ENCODE measurements at regions not wholly inside any gene's neighbourhood (a gene's known extent, or its start where the extent isn't known, plus 50 kb on each side); places are given as distances from the start of the nearest gene placed in this dataset.

- DNase-seq, result peak; percentile 4
Observed at GRCh38 chr4:54359919-54360650, 131.0 kb downstream of the PDGFRA start.

- no peak for DNase-seq
Observed at GRCh38 chr4:54363037-54363436, 133.9 kb downstream of the PDGFRA start.

DNA sequence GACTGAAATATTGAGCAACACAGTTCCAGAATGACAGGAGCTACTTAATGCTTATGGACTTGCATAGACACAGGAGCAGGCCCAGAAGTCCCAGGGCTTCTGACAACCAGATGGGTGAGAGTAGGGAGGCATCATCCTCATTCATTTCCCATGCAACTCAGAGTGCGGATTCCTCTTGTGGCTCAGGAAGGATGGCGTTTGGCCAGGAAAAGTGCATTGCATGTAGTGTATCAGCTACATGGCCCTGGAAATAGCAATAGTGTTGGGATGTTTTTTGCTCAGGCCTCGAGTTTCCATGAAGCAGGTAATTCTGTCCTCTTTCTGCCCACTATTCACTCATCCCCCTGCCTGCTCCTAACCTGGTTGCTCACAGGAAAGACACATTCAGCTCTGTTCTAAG lies 136.6 kb downstream of the PDGFRA start:
- no peak for DNase-seq

DNA sequence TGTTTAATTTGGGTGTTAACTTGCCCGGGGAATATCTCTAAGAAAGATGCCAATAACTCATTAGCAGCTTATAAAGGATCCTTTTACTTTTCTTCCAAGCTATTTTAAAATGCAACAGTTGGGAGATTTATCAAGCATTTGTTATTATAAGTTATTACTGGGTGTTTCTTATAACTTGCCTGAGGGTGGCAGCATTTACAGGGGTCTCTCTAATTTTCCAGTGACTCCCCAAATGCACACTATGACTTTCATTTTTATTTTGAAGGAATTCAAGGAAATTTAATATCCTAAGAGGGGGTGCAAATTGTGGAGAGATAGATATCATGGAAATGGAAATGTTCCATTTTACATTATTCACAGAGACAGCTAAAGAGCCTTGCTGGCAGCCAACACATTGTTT lies 138.0 kb downstream of the PDGFRA start:
- no peak for DNase-seq

- no peak for DNase-seq
Observed at GRCh38 chr4:54368281-54369265, 139.5 kb downstream of the PDGFRA start.

GRCh38 chr4:54371173-54371572 lies 142.1 kb downstream of the PDGFRA start:
- DNase-seq, result no peak

- DNase-seq, result no peak
Observed at GRCh38 chr4:54372951-54373350, 143.9 kb downstream of the PDGFRA start.

GRCh38 chr4:54373718-54374210 lies 144.7 kb downstream of the PDGFRA start:
- no peak for DNase-seq

GRCh38 chr4:54378461-54378860 lies 149.4 kb downstream of the PDGFRA start:
- DNase-seq, result no peak

DNA sequence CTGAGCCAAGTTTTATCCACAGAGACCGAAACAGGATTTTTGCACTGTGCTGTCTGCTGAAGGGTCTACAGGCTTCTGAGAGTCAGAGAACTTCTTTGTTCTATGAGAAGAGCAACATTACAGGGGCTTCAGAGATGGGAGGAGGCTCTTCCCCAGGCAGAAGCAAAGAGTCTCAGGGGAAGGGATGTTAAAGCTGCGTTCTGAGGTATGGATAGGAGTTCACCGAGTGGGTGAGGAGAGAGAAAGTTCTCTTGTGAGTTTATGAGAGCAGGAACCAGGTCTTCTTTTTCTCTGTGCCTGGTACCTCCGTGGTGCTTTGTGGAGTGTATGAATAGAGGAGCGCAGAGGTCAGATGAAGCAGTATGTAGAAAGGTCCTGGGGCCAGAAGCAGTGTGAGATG lies 155.1 kb downstream of the PDGFRA start:
- DNase-seq, result no peak

- DNase-seq, result no peak
Observed at GRCh38 chr4:54384563-54384962, 155.5 kb downstream of the PDGFRA start.

DNA sequence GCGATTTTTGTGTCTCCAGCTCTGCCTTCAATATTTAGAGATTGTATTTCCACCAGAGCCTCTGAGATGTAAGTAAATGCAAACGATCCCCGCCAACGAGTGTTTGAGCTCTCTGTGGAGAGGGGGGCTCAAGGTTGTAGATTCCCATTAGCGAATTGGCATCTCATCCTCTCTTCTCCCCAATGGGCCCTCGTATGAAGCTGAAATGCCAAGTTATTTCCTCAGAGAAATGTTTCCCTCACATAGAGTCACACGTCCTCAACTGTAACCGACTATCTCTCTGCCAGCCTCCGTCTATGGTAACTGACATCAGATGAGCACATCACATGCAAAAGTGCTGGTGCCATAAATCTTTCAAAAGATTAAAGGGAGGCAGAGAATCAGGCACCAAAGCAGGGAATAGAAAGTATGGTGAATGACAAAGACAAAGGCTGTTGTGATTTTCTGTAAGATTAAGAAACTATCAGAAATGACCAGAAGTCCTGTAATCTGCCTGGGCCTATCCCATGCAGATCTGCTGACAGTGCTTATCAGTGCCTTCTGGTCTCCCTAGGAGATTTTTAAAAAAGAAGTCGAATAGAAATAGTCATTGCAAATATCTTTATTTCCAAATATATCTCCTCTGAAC lies 157.1 kb downstream of the PDGFRA start:
- no peak for DNase-seq

- DNase-seq, result no peak
Observed at GRCh38 chr4:54386693-54387092, 157.6 kb downstream of the PDGFRA start.

GRCh38 chr4:54390670-54391069 lies 161.6 kb downstream of the PDGFRA start:
- DNase-seq, result no peak

DNA sequence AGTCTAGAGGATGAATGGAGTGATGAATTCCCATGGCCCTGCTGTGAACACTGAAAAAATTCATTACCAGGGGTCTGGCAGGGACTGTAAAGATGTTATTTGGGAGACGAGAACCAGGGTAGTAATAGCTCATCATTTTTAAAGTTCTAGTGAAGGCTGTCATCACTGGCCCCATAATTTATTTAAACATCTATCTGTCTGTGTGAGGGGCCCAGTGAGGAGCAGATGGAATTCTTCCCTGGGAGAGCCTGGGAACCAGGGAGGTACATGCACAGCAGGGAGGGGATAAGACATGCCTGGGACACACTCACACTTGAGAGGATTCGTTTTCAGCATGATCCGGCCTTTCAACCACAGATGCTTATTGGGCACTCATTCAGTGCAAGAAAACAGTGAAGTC lies 162.0 kb downstream of the PDGFRA start:
- DNase-seq, result no peak

DNA sequence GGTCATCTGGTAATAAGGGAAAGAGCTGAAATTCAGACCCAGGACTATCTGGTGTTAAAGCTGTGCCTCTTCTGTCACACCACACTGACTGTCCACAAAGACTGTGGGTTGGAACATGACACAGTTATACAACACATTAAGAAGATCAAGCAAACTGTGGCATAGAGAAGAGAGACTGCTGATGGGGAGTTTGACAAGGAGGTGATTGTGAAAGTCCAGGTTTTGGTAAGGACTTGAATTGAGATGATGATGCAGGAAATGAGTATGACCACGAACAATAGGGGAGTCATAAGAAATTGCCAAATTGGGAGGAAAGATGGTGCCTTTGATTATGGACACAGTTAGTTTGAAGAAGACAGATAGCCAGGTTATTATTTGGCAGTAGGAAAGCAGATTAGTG lies 163.4 kb downstream of the PDGFRA start:
- no peak for DNase-seq

GRCh38 chr4:54393243-54393642 lies 164.2 kb downstream of the PDGFRA start:
- DNase-seq, result no peak

DNA sequence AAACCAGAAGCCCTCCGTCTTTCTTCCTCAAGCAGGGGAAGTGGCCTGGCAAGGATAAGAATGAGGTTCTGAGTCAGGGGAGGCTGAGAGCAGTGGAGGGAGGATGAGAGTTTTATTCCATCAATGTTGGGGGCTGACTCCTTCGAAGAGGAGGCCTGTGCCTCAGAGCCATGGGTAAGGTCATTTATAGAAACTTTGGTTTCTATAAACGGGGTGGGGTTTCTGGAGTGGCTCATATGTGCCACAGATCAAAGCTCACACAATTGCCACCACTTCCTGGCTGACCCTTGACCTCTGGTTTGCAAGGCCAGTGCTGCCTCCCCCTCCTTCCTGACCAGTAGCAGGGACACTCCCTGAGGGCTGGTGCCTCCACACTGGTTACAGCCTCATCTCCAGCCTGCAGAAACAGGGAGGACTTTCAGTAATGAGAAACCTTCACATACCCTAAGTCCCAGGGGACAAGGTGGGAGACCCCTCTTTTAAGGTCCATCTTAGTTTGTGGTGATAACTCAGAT lies 166.0 kb downstream of the PDGFRA start:
- DNase-seq, result no peak

DNA sequence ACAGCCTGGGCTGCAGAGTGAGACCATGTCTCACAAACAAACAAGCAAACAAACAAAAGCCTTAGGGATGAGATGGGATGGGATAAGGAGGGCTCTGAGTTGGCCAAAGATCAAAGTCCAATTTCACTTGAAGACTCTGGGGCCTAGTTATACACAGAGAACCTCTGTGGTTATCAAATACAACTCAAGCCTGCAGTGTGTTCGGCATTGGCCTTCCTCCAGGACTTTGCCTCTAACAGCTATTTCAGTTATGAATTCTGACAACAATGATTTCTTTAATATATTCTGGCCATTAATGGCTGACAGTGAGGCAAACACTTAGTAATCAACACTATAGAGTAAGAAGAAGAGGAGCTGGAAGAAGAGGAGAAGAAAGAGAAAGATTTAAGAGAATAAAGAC lies 171.1 kb downstream of the PDGFRA start:
- DNase-seq, result no peak

- DNase-seq, result peak; percentile 13
Observed at GRCh38 chr4:54400802-54401201, 171.7 kb downstream of the PDGFRA start.

GRCh38 chr4:54402880-54403480 lies 173.9 kb downstream of the PDGFRA start:
- DNase-seq, result peak; percentile 5

DNA sequence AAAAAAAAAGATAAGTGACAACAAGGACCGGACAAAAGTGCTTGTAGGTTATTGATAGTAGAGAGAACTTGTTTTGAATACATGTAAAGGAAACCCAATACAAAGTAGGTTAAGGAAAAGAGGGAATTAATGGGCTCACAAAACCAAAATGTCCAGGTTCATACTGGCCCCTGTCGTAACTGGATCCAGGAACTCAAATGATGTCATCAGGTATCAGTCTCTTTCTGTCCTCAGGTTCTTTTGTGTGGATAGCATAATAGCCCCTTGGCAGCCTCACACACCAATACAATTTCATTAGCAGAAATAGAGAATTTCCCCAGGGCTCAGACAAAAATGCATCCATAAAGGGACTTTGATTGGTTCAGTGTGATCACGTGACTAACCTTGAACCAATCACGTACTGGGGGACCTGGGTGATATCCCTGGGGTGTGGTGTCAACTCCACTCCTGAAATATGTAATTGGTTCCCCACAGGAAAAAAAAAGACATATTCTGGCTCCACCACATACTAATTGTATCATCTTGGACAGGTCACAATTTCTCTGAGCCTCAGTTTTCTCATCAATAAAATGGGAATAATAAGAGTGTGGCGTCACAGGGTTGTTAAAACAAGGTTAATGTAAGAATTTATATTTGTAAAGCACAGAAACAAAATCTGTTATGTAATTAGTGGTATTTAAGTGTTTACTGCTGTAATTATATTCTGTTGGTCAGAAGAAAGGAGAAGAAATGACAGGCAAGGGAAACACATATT lies 174.8 kb downstream of the PDGFRA start:
- DNase-seq, result no peak

All from NCI-H146 (cell line).